SU-DHL-6 (cell line): ENCODE measurements at regions not wholly inside any gene's neighbourhood (a gene's known extent, or its start where the extent isn't known, plus 50 kb on each side); places are given as distances from the start of the nearest gene placed in this dataset.

Source experiments
- EZH2phosphoT487 ChIP-seq: fragments of 200-600 bp; sonication (generic), shearing (Covaris generic); conservative IDR thresholded peaks from 2 replicates; pipeline ENCODE4 v1.6.1; 2018; ENCODE audit warnings: mild to moderate bottlenecking, antibody characterized with exemption, low read length, moderate library complexity, mixed read lengths
- TF ChIP-seq, protein P1 (sequence below): fragments of 200-600 bp; sonication (generic); IDR thresholded peaks from one replicate; pipeline ENCODE4 v1.5.1; 2017; ENCODE audit warnings: antibody characterized with exemption, mild to moderate bottlenecking, low read length, moderate library complexity; ENCODE audit not compliant: insufficient read depth, poor library complexity, severe bottlenecking

DNA sequence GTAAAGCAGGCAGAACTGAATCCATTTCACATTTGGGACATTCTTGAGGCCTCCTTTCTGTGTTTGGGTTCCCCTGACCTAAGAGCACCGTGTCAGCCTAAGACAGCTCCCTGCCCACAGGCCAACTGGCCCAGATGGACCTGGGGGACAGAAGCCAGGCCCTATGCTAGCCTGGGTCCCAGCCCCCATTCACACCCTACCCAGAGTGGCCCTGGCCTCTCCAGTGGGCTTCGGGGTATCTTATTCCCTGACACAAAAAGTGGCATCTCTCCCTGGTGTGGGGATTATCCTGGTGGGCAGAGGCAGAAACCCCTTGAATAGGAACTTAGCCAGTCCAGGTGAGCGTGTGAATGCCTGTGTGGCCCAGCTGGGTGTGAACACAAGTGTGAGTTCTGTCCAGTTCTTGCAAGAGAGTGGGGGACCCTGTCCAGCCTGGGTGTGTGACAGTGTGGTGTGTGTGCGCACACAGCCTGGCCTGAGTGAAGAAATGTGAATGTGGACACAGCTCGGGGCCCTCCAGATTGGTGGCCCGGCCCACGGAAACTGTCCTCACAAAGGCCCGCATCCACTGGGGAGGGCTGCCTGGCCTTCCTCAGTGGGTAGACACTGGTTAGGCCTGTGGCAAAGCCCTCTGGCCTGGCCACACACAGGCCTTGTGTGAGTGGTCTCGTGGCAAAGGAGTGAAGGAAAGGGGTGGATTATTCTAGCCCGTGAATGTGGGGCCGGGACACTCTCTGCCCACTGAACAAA, 63.0 kb upstream of the HAAO start:
- TF ChIP-seq, protein P1, sequence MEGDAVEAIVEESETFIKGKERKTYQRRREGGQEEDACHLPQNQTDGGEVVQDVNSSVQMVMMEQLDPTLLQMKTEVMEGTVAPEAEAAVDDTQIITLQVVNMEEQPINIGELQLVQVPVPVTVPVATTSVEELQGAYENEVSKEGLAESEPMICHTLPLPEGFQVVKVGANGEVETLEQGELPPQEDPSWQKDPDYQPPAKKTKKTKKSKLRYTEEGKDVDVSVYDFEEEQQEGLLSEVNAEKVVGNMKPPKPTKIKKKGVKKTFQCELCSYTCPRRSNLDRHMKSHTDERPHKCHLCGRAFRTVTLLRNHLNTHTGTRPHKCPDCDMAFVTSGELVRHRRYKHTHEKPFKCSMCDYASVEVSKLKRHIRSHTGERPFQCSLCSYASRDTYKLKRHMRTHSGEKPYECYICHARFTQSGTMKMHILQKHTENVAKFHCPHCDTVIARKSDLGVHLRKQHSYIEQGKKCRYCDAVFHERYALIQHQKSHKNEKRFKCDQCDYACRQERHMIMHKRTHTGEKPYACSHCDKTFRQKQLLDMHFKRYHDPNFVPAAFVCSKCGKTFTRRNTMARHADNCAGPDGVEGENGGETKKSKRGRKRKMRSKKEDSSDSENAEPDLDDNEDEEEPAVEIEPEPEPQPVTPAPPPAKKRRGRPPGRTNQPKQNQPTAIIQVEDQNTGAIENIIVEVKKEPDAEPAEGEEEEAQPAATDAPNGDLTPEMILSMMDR, result no peak
- TF ChIP-seq EZH2phosphoT487, result no peak
